ENCODE measurements at regions not wholly inside any gene's neighbourhood (a gene's known extent, or its start where the extent isn't known, plus 50 kb on each side); places are given as distances from the start of the nearest gene placed in this dataset.

GRCh38 chr11:62018981-62019664 lies 51.7 kb upstream of the FTH1 start:
- H3K36me3 ChIP-seq (ENCODE audit: control insufficient read depth, insufficient read depth, low read length) = no peaks in the 10 kb centered on the region
- TF ChIP-seq CTCF (IDR thresholded peaks at IDR 0.05; ENCODE audit: insufficient read depth, low read length, severe bottlenecking) = no peak
- no peak for DNase-seq (ENCODE audit: low read depth)
- H3K27me3 ChIP-seq (ENCODE audit: control insufficient read depth, insufficient read depth, low read length) = no peaks in the 10 kb centered on the region
- no peak for FAIRE-seq
- H3K4me3 ChIP-seq (ENCODE audit: low read depth, low read length) = no peak overlapping the region

DNA sequence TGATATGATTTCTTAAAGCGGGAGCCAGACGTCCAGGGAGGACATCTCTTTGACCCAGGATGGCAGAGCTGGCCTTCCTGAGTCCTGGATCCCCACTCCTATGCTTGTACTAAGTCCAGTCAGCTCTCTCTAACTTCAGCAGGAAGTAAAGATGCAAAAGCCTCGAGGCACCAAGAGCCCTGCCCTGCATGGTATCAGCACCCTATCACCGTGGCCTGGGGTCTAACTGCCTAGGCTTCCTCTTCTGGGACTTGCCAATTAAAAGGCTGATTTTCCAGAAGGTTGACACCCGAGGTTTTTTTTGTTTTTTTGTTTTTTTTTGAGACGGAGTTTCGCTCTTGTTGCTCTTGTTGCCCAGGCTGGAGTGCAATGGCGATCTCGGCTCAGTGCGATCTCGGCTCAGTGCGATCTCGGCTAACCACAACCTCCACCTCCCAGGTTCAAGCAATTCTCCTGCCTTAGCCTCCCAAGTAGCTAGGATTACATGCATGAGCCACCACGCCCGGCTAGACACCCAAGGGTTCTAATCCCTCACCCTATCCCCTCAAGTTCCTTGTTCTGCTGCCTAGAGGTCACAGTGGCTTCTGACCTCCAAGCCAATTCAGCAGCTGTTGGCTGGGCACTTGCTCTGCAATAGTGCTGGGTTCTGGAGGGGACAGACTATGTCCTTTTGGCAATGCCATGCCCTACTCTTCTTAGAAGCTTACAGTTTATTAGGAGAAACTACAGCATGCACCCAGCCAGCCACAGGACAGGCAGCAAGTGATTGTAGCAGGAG lies 50.6 kb upstream of the FTH1 start:
- DNase-seq (ENCODE audit: low read depth) (no peak), FAIRE-seq (no peak)
- Histone ChIP-seq H3K36me3 (ENCODE audit: control insufficient read depth, insufficient read depth, low read length) (no peaks in the 10 kb centered on the region), H3K4me3 (ENCODE audit: low read depth, low read length) (no peak overlapping the region), H3K27me3 (ENCODE audit: control insufficient read depth, insufficient read depth, low read length) (no peaks in the 10 kb centered on the region)
- no peak for TF ChIP-seq CTCF (IDR thresholded peaks at IDR 0.05; ENCODE audit: insufficient read depth, low read length, severe bottlenecking)
